ENCODE measurements at regions not wholly inside any gene's neighbourhood (a gene's known extent, or its start where the extent isn't known, plus 50 kb on each side); places are given as distances from the start of the nearest gene placed in this dataset.
"Not testable (repeated sequence)": the region's sequence is repeated elsewhere in the genome, so short reads cannot be mapped to it uniquely, and the experiment has no call there.

- no peak for DNase-seq
Measured at GRCh38 chr2:234271338-234271737, 220.8 kb downstream of the SPP2 start.

GRCh38 chr2:234269769-234270204 lies 219.3 kb downstream of the SPP2 start:
- no peak for DNase-seq

GRCh38 chr2:234267534-234267933 lies 217.0 kb downstream of the SPP2 start:
- no peak for DNase-seq

- DNase-seq: no peak
Measured at GRCh38 chr2:234266952-234267351, 216.4 kb downstream of the SPP2 start.

GRCh38 chr2:234265206-234265605 lies 214.7 kb downstream of the SPP2 start:
- DNase-seq: no peak

GRCh38 chr2:234261736-234262135 lies 211.2 kb downstream of the SPP2 start:
- DNase-seq: no peak

GRCh38 chr2:234259440-234259839 lies 208.9 kb downstream of the SPP2 start:
- no peak for DNase-seq

GRCh38 chr2:234258562-234259141 lies 208.2 kb downstream of the SPP2 start:
- no peak for DNase-seq

GRCh38 chr2:234257859-234258561 lies 207.5 kb downstream of the SPP2 start:
- peak; percentile 6 for DNase-seq

GRCh38 chr2:234256516-234256915 lies 206.0 kb downstream of the SPP2 start:
- DNase-seq: no peak

- no peak for DNase-seq
Measured at GRCh38 chr2:234254783-234255521, 204.4 kb downstream of the SPP2 start.

- no peak for DNase-seq
Measured at GRCh38 chr2:234252772-234253171, 202.3 kb downstream of the SPP2 start.

- no peak for DNase-seq
Measured at GRCh38 chr2:234251326-234252271, 201.1 kb downstream of the SPP2 start.

- DNase-seq: no peak
Measured at GRCh38 chr2:234250926-234251325, 200.4 kb downstream of the SPP2 start.

- DNase-seq: no peak
Measured at GRCh38 chr2:234249873-234250272, 199.4 kb downstream of the SPP2 start.

GRCh38 chr2:234249034-234249735 lies 198.7 kb downstream of the SPP2 start:
- DNase-seq: no peak

GRCh38 chr2:234248213-234248710 lies 197.8 kb downstream of the SPP2 start:
- DNase-seq: not testable (repeated sequence)

GRCh38 chr2:234247453-234248180 lies 197.1 kb downstream of the SPP2 start:
- DNase-seq: no peak

- DNase-seq: no peak
Measured at GRCh38 chr2:234245945-234246344, 195.4 kb downstream of the SPP2 start.

- peak; percentile 47 for DNase-seq
Measured at GRCh38 chr2:234243871-234244565, 193.5 kb downstream of the SPP2 start.

- DNase-seq: no peak
Measured at GRCh38 chr2:234242459-234242836, 191.9 kb downstream of the SPP2 start.
